MG63 (cell line): ENCODE measurements at regions not wholly inside any gene's neighbourhood (a gene's known extent, or its start where the extent isn't known, plus 50 kb on each side); places are given as distances from the start of the nearest gene placed in this dataset.

Experiments
- DNase-seq: peaks from one replicate; pipeline ENCODE4 v3.0.0-alpha.2; 2020
- H3K27me3 ChIP-seq: fragments of 250-450 bp; sonication (Bioruptor Pico); 2 replicates; pipeline ENCODE4 v1.5.1; 2020; ENCODE audit warnings: mild to moderate bottlenecking, moderate library complexity
- H3K36me3 ChIP-seq: fragments of 250-450 bp; sonication (Bioruptor Pico); 2 replicates; pipeline ENCODE4 v1.5.1; 2020; ENCODE audit warnings: mild to moderate bottlenecking, moderate library complexity
- H3K4me3 ChIP-seq: fragments of 250-450 bp; sonication (Bioruptor Pico); 2 replicates; pipeline ENCODE4 v1.5.1; 2020; ENCODE audit warnings: mild to moderate bottlenecking, moderate library complexity
- H3K9me3 ChIP-seq: fragments of 250-450 bp; sonication (Bioruptor Pico); 2 replicates; pipeline ENCODE4 v1.5.1; 2020; ENCODE audit warnings: mild to moderate bottlenecking, moderate library complexity

- H3K27me3 ChIP-seq = no peaks in the 10 kb centered on the region
- no peaks in the 10 kb centered on the region for H3K9me3 ChIP-seq
- H3K36me3 ChIP-seq = no peaks in the 10 kb centered on the region
- DNase-seq = no peak
- H3K4me3 ChIP-seq = no peak overlapping the region
Observed at GRCh38 chr21:28345934-28346333, 646.7 kb downstream of the LTN1 start.

- H3K4me3 ChIP-seq = no peak overlapping the region
Observed at GRCh38 chr21:28344985-28345384, 647.7 kb downstream of the LTN1 start.

GRCh38 chr21:28342212-28342810 is 650.4 kb downstream of the LTN1 start:
- Histone ChIP-seq H3K9me3 (no peaks in the 10 kb centered on the region), H3K36me3 (no peaks in the 10 kb centered on the region), H3K4me3 (no peak overlapping the region), H3K27me3 (no peaks in the 10 kb centered on the region)
- DNase-seq = no peak

More at GRCh38 chr21:28344985-28345384, 647.7 kb downstream of the LTN1 start:
- no peak for DNase-seq
- no peaks in the 10 kb centered on the region for H3K9me3 ChIP-seq
- no peaks in the 10 kb centered on the region for H3K27me3 ChIP-seq
- no peaks in the 10 kb centered on the region for H3K36me3 ChIP-seq

GRCh38 chr21:28339403-28339802 is 653.3 kb downstream of the LTN1 start:
- no peak for DNase-seq
- Histone ChIP-seq H3K27me3 (no peaks in the 10 kb centered on the region), H3K36me3 (no peaks in the 10 kb centered on the region), H3K9me3 (no peaks in the 10 kb centered on the region), H3K4me3 (no peak overlapping the region)

- H3K4me3 ChIP-seq = no peak overlapping the region
- no peak for DNase-seq
- H3K36me3 ChIP-seq = no peaks in the 10 kb centered on the region
Observed at GRCh38 chr21:28338701-28339305, 653.9 kb downstream of the LTN1 start.

GRCh38 chr21:28337315-28337714 is 655.4 kb downstream of the LTN1 start:
- DNase-seq = no peak
- H3K4me3 ChIP-seq = no peak overlapping the region

More at GRCh38 chr21:28338701-28339305, 653.9 kb downstream of the LTN1 start:
- Histone ChIP-seq H3K9me3 (no peaks in the 10 kb centered on the region), H3K27me3 (no peaks in the 10 kb centered on the region)

GRCh38 chr21:28336314-28336713 is 656.4 kb downstream of the LTN1 start:
- no peaks in the 10 kb centered on the region; the same call in 1 of the 2 replicates for H3K9me3 ChIP-seq
- no peaks in the 10 kb centered on the region for H3K36me3 ChIP-seq
- DNase-seq = peak; percentile 40
- H3K4me3 ChIP-seq = no peak overlapping the region
- no peaks in the 10 kb centered on the region for H3K27me3 ChIP-seq

More at GRCh38 chr21:28337315-28337714, 655.4 kb downstream of the LTN1 start:
- no peaks in the 10 kb centered on the region; the same call in 1 of the 2 replicates for H3K9me3 ChIP-seq
- no peaks in the 10 kb centered on the region for H3K36me3 ChIP-seq
- H3K27me3 ChIP-seq = no peaks in the 10 kb centered on the region

- H3K4me3 ChIP-seq = no peak overlapping the region
- no peaks in the 10 kb centered on the region for H3K27me3 ChIP-seq
- no peaks in the 10 kb centered on the region; the same call in 1 of the 2 replicates for H3K9me3 ChIP-seq
- no peaks in the 10 kb centered on the region for H3K36me3 ChIP-seq
- no peak for DNase-seq
Observed at GRCh38 chr21:28334407-28334806, 658.3 kb downstream of the LTN1 start.

- no peak for DNase-seq
- no peaks in the 10 kb centered on the region for H3K27me3 ChIP-seq
- peaks cover 3% of the 10 kb centered on the region for H3K9me3 ChIP-seq
- H3K4me3 ChIP-seq = no peak overlapping the region
- H3K36me3 ChIP-seq = no peaks in the 10 kb centered on the region
Observed at GRCh38 chr21:28333578-28334075, 659.0 kb downstream of the LTN1 start.

GRCh38 chr21:28332796-28333195 is 659.9 kb downstream of the LTN1 start:
- Histone ChIP-seq H3K36me3 (no peaks in the 10 kb centered on the region), H3K9me3 (peaks cover 5% of the 10 kb centered on the region), H3K4me3 (no peak overlapping the region), H3K27me3 (no peaks in the 10 kb centered on the region)
- DNase-seq = no peak

- DNase-seq = no peak
Observed at GRCh38 chr21:28325618-28326017, 667.1 kb downstream of the LTN1 start.

GRCh38 chr21:28324690-28325089 is 668.0 kb downstream of the LTN1 start:
- no peaks in the 10 kb centered on the region for H3K27me3 ChIP-seq
- peaks cover 8% of the 10 kb centered on the region for H3K9me3 ChIP-seq
- H3K36me3 ChIP-seq = no peaks in the 10 kb centered on the region
- no peak for DNase-seq
- no peak overlapping the region for H3K4me3 ChIP-seq

More at GRCh38 chr21:28325618-28326017, 667.1 kb downstream of the LTN1 start:
- Histone ChIP-seq H3K9me3 (peaks cover 8% of the 10 kb centered on the region), H3K4me3 (no peak overlapping the region), H3K36me3 (no peaks in the 10 kb centered on the region), H3K27me3 (no peaks in the 10 kb centered on the region)

GRCh38 chr21:28317177-28317950 is 675.3 kb downstream of the LTN1 start:
- no peak overlapping the region for H3K4me3 ChIP-seq
- H3K36me3 ChIP-seq = no peaks in the 10 kb centered on the region
- no peak for DNase-seq
- H3K9me3 ChIP-seq = peaks cover 7% of the 10 kb centered on the region
- no peaks in the 10 kb centered on the region for H3K27me3 ChIP-seq

- no peak overlapping the region for H3K4me3 ChIP-seq
- H3K9me3 ChIP-seq = peaks cover 9% of the 10 kb centered on the region
- DNase-seq = no peak
- H3K27me3 ChIP-seq = no peaks in the 10 kb centered on the region
- H3K36me3 ChIP-seq = no peaks in the 10 kb centered on the region
Observed at GRCh38 chr21:28311411-28312190, 681.1 kb downstream of the LTN1 start.

- H3K4me3 ChIP-seq = no peak overlapping the region
- H3K36me3 ChIP-seq = no peaks in the 10 kb centered on the region
- no peak for DNase-seq
Observed at GRCh38 chr21:28310711-28311110, 682.0 kb downstream of the LTN1 start.

GRCh38 chr21:28310171-28310685 is 682.4 kb downstream of the LTN1 start:
- DNase-seq = no peak
- peaks cover 9% of the 10 kb centered on the region for H3K9me3 ChIP-seq

More at GRCh38 chr21:28310711-28311110, 682.0 kb downstream of the LTN1 start:
- peaks cover 9% of the 10 kb centered on the region for H3K9me3 ChIP-seq
- no peaks in the 10 kb centered on the region for H3K27me3 ChIP-seq

More at GRCh38 chr21:28310171-28310685, 682.4 kb downstream of the LTN1 start:
- Histone ChIP-seq H3K36me3 (no peaks in the 10 kb centered on the region), H3K27me3 (no peaks in the 10 kb centered on the region), H3K4me3 (no peak overlapping the region)
